Head of caudate nucleus (tissue), 42 donors: ENCODE measurements at regions not wholly inside any gene's neighbourhood (a gene's known extent, or its start where the extent isn't known, plus 50 kb on each side); places are given as distances from the start of the nearest gene placed in this dataset.
A peak's percentile ranks its signal among the peaks of the same experiment; 100 is the strongest.

Source experiments
- DNase-seq, 42 donors: peaks; one replicate each; pipeline versions ENCODE4 v3.0.0 to v3.0.0-alpha.2; 2020 to 2021; ENCODE audit warnings: mixed read lengths in 7 of 42
- intact Hi-C: fragments of 100-400 bp; cut with DNase I; formaldehyde crosslinking; loops from one replicate; pipeline ENCODE4 v1.15.0; 2022

- intact Hi-C loops: no loop called here
- no peak for DNase-seq
These were observed 184.7 kb downstream of the MYLK4 start for GRCh38 chr6:2566048-2566447.

DNA sequence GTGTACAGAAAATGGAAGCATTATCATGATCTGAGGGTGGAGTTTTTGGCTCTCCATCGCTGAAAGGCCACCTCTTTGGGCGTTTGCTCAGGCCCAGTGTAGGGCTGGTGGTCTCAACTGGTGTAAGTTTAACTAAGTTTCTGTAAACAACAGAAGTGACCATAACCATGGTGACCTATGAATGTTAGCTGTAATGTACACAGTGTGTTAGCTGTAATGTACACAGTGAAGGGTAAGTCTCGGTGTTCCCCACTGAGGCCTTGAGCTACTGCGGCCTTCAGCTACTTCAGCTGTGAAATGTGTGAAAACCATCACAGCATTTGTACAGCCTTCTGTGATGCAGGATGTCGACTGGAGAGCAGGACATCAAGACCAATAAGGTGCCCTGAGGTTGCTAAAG lies 185.2 kb downstream of the MYLK4 start:
- intact Hi-C loops: no loop called here
- no peak for DNase-seq

- intact Hi-C loops: no loop called here
- no peak for DNase-seq
These were observed 187.1 kb downstream of the MYLK4 start for GRCh38 chr6:2563635-2564034.

GRCh38 chr6:2562721-2563451 lies 187.8 kb downstream of the MYLK4 start:
- intact Hi-C loops: no loop called here
- DNase-seq: no peak

DNA sequence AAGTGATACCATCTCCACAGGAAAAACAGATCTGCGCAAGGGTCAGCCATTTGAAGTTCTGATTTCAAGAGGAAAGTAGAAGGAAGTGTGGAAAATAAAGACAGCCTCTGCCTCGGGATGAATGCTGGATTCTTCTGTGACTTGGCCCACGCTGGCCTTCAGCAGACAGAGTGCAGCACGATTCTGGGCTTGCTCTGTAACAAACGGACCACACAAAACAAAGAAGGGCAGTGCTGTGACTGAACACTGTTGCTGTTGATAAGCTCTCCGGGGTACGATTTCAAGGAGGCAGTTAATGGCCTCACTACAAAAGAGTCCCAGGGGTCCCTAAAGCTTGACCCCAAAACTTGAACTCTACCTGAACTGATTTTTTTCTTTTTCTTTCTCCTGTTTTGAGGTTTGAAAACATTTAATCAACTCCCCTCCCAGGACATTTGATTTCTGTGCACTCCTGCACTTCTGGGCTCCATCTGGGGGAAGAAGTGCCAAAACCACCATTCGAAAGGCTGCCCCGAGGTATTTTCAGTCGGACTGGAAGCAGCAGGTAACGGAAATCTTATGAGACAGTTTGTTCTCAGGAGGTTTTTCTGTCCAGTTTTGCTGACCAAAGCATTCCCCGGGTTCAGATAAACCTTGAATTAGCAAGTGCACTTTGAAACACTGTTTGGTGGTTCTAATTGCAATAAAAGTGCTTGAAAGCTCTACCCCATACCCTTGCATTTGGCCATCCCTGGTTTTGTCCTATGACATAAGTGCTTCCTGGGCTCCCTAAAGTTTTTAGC lies 189.6 kb downstream of the MYLK4 start:
- DNase-seq: peak in 14 of 42 donors; percentile 5 to 50 (median 21)
- intact Hi-C loops: no loop called here

DNA sequence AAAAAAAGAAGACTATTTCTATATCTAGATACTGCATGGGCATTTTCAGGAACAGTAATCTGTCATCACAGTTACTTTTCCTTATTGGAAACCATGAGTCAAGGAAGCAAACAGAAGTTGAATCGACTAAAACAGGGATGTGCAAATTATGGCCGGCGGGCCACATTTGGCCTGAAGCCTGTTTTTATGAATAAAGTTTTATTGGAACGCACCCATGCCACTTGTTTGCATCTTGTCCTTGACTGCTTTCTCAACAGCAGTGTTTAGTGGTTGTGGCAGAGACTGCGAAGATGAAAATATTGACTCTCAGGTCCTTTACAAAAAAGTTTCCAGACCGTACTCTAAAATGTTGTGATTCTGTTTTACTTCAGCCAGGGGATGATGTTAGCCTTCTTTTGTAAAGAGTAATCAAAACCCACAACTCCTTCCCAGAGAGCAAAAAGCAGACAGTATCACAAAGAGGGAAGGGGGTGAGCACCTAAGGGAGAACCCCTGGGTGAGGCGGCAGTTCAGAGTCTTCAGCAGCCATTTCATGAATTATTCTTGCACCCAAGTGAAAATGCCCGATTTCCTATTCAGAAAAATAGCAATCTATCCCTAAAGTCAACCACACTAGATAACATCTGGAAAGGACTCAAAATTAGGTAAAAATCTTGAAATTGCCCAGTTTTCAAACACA lies 190.4 kb downstream of the MYLK4 start:
- intact Hi-C loops: no loop called here

DNA sequence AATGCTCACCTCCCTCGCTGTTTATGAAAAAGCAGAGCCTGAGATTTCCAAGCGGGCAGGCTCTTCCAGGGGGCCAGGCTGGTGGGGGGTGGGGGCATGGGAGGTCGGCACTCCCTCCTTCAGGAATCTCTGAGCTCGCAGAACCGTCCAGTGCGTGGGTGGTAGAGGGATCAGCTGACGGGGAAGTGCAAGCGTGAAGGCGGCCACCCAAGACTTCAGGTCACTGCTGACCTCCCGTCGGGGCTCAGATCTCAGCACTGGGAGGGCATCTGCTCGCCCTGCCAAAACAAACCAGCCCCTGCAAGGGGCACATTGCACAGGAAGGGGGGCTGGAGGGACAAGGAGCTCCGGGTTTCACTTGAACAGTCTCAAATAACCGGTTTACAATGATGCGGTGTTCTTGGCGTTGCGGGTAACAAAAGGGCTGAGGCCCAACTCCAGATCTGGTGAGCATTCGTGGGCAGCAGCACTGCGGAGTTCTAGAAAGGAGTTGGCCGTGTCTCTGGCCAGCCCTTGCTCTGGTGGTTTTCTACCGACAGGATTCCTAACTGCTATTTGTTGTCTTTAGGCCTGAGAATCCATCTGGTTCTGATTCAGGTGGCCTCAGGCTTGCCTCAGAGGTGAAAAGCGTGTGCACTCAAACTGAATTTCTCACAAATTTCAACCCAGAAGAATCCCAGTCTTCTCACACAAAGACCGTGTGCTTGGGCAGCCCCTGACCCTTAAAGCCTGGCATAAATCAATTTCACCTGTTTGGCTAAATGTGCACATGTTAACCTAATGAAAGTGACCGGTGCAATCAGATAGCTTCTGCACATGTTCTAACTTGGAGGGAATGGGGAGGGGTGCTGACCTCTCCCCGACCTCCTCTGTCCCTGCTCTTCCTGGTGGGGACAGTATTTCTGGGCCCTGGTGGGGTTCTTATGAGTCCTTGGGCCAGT lies 191.6 kb downstream of the MYLK4 start:
- DNase-seq: no peak
- intact Hi-C loops: no loop called here

More for the DNA sequence above, 190.4 kb downstream of the MYLK4 start:
- no peak for DNase-seq

- no peak for DNase-seq
- intact Hi-C loops: no loop called here
These were observed 192.5 kb downstream of the MYLK4 start for GRCh38 chr6:2558098-2558680.

GRCh38 chr6:2557181-2557720 lies 193.5 kb downstream of the MYLK4 start:
- intact Hi-C loops: no loop called here
- no peak for DNase-seq

DNA sequence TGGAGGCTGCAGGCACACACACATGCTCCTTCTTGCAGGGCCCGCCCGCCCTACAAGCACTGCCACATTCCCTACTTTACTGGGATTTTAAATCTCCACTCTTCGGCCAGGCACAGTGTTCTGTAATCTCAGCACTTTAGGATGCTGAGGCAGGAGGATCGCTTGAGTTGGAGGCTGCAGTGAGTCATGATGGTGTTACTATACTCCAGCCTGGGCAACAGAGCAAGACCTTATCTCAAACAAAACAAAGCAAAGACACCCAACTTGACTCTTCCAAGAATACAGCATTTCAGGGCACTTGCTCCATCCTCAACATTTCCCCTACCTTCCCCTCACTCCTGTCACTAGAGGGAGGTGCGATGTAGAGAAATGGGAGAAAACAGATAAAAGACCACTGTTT lies 194.0 kb downstream of the MYLK4 start:
- intact Hi-C loops: no loop called here
- no peak for DNase-seq

DNA sequence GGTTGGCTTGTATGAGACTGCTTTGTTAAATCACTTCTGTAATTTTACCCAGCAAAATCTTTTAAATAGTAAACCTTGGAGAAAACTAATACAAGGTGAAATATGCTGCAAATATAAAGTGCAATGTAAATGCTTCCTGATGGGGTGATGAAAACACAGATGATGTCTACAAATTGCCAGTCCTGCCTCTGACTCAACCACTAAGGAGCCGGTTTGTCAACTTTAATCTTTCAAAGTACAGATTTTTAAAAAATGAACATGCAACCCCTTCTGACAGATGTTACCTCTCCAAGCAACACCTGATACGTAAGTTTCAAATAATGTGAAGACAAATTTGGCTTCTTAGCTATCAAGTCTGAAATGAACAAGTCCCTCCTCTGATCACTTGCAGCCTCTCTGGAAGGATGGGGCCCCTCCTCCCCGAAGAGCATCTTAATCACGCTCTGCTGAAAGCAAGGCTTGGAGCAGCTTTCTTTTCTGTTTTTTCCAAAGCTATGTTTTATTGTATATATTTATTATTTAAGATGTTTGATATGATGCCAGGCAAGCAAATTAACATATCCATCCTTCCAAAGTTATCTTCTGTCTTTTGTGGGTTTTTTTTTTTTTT lies 196.0 kb downstream of the MYLK4 start:
- no peak for DNase-seq
- intact Hi-C loops: no loop called here

DNA sequence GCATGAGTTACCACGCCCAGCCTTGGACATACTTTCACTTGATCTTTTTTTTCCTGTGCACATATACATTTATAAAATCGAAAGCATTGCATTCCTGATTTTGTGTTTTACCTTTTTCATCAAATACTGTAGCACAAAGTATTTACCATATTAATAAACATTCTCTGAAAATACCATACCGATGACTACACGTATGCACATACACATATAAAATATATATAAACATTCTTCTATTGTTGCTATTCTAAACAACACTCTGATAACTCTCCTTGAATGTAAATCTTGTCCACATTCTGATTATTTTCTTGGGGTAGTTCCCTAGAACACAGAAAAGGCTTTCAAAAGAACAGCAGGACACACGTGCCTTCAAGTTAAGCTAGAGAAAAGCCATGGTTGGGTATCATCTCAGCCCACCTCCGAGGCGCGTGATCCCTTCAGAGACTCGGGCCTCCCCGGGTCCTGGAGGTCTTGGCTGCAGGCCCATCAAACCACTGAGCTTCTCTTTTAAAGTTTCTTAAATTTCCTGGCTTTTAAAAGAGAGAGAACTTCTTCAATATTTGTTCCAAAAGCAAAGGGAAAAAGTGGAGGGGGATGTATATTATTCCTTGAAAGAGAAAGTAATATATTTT lies 198.1 kb downstream of the MYLK4 start:
- intact Hi-C loops: no loop called here

DNA sequence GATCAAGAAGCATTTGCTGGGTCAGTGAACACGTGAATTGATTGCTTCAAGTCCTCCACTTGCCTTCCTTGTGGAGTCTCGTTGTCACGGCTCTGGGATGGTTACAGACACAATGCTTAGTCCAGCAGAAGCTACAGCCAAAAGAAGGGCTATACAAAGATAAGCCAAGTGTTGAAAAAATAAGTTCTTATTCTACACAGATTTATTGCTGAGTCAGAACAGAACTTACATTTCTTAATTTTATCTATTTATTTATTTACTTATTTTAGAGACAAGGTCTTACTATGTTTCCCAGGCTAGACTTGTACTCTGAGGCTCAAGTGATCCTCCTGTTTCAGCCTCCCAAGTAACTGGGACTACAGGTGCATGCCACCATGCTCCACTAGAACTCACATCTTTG lies 199.0 kb downstream of the MYLK4 start:
- DNase-seq: no peak
- intact Hi-C loops: no loop called here

More for the DNA sequence above, 198.1 kb downstream of the MYLK4 start:
- no peak for DNase-seq

DNA sequence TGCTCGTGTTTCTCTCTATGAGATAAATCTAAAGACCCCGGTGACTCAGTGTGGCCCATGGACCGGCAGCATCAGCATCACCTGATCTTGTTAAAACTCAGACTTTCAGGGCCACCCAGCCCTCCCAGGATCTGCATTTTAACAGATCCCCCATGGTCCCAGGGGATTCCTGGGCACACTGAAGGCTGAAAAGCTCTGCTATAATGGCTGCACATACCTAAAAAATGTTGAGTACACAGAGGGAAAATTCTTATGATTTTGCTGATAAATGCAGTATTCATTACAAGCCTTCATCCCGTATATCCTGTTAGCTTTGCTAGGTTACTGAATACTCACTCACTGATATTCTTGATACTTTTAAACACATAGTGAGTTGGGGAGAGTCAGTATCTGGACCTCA lies 200.5 kb downstream of the MYLK4 start:
- no peak for DNase-seq

GRCh38 chr6:2549834-2550233 lies 200.9 kb downstream of the MYLK4 start:
- intact Hi-C loops: no loop called here
- DNase-seq: no peak

More for the DNA sequence above, 200.5 kb downstream of the MYLK4 start:
- intact Hi-C loops: no loop called here

GRCh38 chr6:2547355-2547754 lies 203.4 kb downstream of the MYLK4 start:
- intact Hi-C loops: no loop called here
- no peak for DNase-seq

GRCh38 chr6:2546901-2547300 lies 203.8 kb downstream of the MYLK4 start:
- DNase-seq: no peak
- intact Hi-C loops: no loop called here
